Neural cell (in vitro differentiated cells): ENCODE measurements at regions not wholly inside any gene's neighbourhood (a gene's known extent, or its start where the extent isn't known, plus 50 kb on each side); places are given as distances from the start of the nearest gene placed in this dataset.

Source experiments
- EP300 ChIP-seq: fragments of 450-650 bp; conservative IDR thresholded peaks from 2 replicates; pipeline ENCODE4 v1.6.1; 2014; ENCODE audit warnings: antibody characterized with exemption, mild to moderate bottlenecking, moderate library complexity; ENCODE audit not compliant: poor library complexity, severe bottlenecking
- EZH2 ChIP-seq: fragments of 200-600, 300-800 bp; shearing (Covaris generic), sonication (generic); IDR thresholded peaks from 2 replicates; pipeline ENCODE4 v1.6.1; 2014; ENCODE audit warnings: antibody characterized with exemption, low read length, borderline replicate concordance, mild to moderate bottlenecking; ENCODE audit not compliant: insufficient read depth, poor library complexity, severe bottlenecking
- MXI1 ChIP-seq: fragments of 450-650 bp; conservative IDR thresholded peaks from 2 replicates; pipeline ENCODE4 v1.6.1; 2014; ENCODE audit warnings: antibody characterized with exemption, mild to moderate bottlenecking; ENCODE audit not compliant: poor library complexity, severe bottlenecking
- POLR2AphosphoS5 ChIP-seq: IDR thresholded peaks from 2 replicates; pipeline ENCODE4 v1.6.1; 2012
- RAD21 ChIP-seq: fragments of 450-650 bp; conservative IDR thresholded peaks from 2 replicates; pipeline ENCODE4 v1.6.1; 2014; ENCODE audit warnings: antibody characterized with exemption, mild to moderate bottlenecking, moderate library complexity
- SMC3 ChIP-seq: fragments of 450-650 bp; conservative IDR thresholded peaks from 2 replicates; pipeline ENCODE4 v1.6.1; 2014; ENCODE audit warnings: antibody characterized with exemption, mild to moderate bottlenecking, moderate library complexity; ENCODE audit not compliant: poor library complexity
- TAF1 ChIP-seq: IDR thresholded peaks from 2 replicates; pipeline ENCODE4 v1.6.1; 2012; ENCODE audit warnings: low read depth
- TF ChIP-seq, protein P1 (sequence below): fragments of 450-650 bp; IDR thresholded peaks from 2 replicates; pipeline ENCODE4 v1.5.1; 2014; ENCODE audit warnings: antibody characterized with exemption, mild to moderate bottlenecking, moderate library complexity; ENCODE audit not compliant: poor library complexity, severe bottlenecking
- TF ChIP-seq, protein P2 (sequence below): IDR thresholded peaks from 2 replicates; pipeline ENCODE4 v1.6.1; 2012; ENCODE audit warnings: borderline replicate concordance

DNA sequence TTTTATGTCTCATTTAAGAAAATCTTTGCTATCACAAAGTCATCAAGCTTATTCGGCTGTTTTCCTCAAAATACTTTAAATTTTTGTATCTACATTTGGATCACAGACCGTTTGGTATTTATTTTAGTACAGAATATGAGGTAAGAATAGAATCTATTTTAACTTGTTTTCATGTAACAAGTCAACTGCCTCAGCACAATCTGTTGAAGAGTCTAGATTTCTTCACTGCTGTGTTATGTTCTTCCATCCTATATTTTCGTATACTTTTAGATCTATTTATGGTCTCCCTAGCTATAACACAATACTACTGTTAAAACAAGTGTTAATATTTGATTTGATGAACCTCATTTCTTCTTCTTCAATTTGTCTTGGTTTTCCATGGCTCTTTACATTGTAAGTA lies 61.6 kb upstream of the SGCG start:
- TF ChIP-seq, protein P1, sequence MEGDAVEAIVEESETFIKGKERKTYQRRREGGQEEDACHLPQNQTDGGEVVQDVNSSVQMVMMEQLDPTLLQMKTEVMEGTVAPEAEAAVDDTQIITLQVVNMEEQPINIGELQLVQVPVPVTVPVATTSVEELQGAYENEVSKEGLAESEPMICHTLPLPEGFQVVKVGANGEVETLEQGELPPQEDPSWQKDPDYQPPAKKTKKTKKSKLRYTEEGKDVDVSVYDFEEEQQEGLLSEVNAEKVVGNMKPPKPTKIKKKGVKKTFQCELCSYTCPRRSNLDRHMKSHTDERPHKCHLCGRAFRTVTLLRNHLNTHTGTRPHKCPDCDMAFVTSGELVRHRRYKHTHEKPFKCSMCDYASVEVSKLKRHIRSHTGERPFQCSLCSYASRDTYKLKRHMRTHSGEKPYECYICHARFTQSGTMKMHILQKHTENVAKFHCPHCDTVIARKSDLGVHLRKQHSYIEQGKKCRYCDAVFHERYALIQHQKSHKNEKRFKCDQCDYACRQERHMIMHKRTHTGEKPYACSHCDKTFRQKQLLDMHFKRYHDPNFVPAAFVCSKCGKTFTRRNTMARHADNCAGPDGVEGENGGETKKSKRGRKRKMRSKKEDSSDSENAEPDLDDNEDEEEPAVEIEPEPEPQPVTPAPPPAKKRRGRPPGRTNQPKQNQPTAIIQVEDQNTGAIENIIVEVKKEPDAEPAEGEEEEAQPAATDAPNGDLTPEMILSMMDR, result no peak
- TF ChIP-seq EZH2 (no peak), SMC3 (no peak), MXI1 (no peak), POLR2AphosphoS5 (no peak), EP300 (no peak), RAD21 (no peak), TAF1 (no peak)
- TF ChIP-seq, protein P2, sequence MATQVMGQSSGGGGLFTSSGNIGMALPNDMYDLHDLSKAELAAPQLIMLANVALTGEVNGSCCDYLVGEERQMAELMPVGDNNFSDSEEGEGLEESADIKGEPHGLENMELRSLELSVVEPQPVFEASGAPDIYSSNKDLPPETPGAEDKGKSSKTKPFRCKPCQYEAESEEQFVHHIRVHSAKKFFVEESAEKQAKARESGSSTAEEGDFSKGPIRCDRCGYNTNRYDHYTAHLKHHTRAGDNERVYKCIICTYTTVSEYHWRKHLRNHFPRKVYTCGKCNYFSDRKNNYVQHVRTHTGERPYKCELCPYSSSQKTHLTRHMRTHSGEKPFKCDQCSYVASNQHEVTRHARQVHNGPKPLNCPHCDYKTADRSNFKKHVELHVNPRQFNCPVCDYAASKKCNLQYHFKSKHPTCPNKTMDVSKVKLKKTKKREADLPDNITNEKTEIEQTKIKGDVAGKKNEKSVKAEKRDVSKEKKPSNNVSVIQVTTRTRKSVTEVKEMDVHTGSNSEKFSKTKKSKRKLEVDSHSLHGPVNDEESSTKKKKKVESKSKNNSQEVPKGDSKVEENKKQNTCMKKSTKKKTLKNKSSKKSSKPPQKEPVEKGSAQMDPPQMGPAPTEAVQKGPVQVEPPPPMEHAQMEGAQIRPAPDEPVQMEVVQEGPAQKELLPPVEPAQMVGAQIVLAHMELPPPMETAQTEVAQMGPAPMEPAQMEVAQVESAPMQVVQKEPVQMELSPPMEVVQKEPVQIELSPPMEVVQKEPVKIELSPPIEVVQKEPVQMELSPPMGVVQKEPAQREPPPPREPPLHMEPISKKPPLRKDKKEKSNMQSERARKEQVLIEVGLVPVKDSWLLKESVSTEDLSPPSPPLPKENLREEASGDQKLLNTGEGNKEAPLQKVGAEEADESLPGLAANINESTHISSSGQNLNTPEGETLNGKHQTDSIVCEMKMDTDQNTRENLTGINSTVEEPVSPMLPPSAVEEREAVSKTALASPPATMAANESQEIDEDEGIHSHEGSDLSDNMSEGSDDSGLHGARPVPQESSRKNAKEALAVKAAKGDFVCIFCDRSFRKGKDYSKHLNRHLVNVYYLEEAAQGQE, result no peak
